GM21528 (cell line): ENCODE measurements at regions not wholly inside any gene's neighbourhood (a gene's known extent, or its start where the extent isn't known, plus 50 kb on each side); places are given as distances from the start of the nearest gene placed in this dataset.
"Not testable (repeated sequence)": the region's sequence is repeated elsewhere in the genome, so short reads cannot be mapped to it uniquely, and the experiment has no call there.

Experiments
- ATAC-seq: cut with Tn5 transposase; IDR thresholded peaks from one replicate; pipeline ENCODE4 v1.9.1; 2021; ENCODE audit warnings: mild to moderate bottlenecking, moderate library complexity; ENCODE audit not compliant: unreplicated experiment, low FRiP score

- ATAC-seq, result no peak
Measured at GRCh38 chr16:60720060-60720459, 1316.2 kb downstream of the CDH8 start.

- no peak for ATAC-seq
Measured at GRCh38 chr16:60717808-60718207, 1318.4 kb downstream of the CDH8 start.

- ATAC-seq, result no peak
Measured at GRCh38 chr16:60712144-60712543, 1324.1 kb downstream of the CDH8 start.

DNA sequence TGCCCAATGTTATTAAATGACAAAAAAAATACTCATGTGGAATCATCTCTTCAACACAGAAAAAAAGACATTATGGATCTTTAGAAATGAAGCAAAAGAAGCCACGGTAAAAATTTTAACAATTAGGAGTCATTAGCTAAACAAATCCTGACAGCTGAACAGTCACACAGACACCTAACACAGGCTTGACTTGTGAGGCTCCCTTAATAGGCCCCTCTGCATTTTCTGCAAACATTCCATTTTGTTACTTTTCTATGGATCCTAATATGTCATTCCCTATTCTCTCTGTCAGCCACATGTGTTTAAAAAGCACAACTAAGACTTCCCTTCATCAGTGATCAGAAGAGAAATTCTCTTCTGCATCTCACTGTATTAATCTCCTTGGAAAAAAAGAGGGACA, 1331.5 kb downstream of the CDH8 start:
- ATAC-seq, result no peak

DNA sequence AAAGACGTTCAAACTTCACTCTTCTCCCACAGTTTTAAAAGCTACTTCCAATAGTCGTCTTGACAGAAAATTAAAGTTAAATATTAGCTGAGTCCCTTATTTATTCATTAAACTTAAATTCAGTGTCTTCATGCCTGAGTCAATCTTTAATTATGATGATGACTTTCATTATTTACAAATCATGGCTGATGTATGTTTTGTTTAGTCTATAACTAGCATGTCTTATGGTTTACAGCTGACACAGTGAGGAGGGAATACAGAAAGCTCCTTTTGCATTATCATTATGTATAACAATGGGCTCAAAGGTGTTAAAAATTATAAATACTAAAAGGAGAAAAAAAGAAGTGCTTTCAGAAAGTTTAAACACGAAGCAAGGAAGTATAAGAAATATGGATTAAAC, 1333.1 kb downstream of the CDH8 start:
- ATAC-seq, result no peak

DNA sequence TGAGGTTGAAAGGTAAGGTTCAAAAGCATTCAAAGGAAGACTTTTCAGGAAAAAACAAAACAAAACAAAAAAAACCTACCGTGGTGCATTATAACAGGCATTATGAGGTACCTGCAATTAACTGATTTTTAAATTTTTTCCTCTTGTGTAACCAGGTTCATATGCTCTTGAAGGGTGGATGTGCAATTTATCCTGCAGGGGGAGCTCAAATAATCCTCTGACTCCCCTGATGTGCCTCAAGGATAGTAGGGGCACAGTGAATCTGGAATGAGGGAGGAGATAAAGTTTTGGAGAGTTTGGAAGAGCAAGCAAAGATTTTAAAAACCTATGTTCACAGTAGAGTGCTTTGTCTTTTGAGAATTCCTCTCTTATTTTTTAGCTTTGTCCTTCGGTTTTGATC, 1349.4 kb downstream of the CDH8 start:
- no peak for ATAC-seq

GRCh38 chr16:60684002-60684401, 1352.2 kb downstream of the CDH8 start:
- no peak for ATAC-seq

DNA sequence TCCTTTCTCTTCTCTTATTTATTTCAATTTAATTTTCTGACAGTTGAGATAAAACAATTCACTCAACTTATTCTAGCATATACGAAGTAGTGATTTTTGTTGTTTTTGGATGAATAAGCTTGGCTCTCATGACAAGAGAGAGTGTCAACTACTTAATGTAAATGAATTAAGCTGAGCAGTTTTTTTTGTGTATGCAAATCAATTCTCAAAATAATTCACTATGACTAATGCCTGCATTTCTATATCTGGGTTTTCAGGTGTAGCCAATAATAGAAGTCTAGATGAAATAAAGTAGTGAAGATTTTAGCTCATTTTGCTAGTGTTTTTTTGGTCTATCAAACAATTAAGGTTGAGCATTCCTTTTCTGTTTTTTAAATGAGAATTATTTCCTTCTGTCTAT, 1354.0 kb downstream of the CDH8 start:
- no peak for ATAC-seq

DNA sequence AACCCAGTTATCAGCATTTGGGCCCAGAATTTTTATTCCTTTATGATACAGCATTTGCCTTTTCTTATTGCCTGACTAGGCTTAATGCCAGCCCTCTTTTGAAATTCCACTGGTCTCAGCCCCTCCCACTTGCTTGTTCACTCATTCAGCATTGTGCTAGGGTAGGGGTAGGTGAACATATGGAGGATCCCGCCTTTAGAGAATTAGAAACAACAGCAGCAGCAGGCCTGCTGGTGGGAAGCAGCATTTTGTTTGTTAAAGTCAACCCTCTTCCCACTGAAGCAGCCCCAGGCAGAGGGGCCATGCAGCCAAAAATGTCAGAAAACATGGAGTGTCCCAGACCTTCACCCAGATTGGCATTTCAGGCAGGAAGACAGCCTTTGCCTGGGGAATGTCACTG, 1355.2 kb downstream of the CDH8 start:
- ATAC-seq, result no peak

DNA sequence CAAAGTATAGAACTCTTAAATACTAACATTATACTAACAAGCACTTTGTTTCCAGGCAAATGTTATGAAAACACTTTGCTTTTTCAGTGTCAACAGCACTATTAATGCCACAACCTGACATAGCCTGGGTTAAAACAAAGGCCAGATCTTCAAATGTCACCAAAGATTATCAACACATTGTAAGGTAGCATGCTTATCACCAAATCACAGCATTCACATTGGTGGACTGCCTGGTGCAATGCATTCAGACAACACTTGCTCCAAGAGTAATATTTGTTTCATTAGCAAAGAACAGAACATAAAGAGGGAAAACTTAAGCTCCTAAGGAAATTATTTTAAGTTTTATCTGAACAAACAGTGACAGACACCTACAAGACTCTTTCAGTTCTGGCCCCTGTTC, 1361.2 kb downstream of the CDH8 start:
- ATAC-seq, result no peak

- no peak for ATAC-seq
Measured at GRCh38 chr16:60674241-60674640, 1362.0 kb downstream of the CDH8 start.

GRCh38 chr16:60655514-60656153, 1380.6 kb downstream of the CDH8 start:
- no peak for ATAC-seq

- no peak for ATAC-seq
Measured at GRCh38 chr16:60651346-60651745, 1384.9 kb downstream of the CDH8 start.

GRCh38 chr16:60648290-60648689, 1387.9 kb downstream of the CDH8 start:
- no peak for ATAC-seq

GRCh38 chr16:60647388-60647787, 1388.8 kb downstream of the CDH8 start:
- not testable (repeated sequence) for ATAC-seq

DNA sequence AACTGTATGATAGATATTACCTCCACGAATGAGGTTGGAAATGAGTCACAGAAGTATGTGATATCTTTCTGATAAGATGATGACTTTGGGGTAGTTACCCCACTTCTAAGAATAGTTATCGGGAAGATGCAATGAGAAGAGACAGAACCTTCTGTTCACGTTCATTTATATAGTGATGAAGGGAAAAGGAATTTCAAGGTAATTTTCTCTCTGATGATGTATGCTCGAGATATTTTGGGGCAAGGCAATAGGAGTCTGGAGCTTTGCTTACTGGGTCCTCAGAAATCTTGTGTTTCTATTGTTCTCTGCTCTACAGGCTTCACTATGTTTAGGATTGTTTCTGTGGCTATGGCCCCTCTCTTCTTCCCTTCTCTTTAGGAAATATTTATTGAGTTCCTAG, 1389.6 kb downstream of the CDH8 start:
- ATAC-seq, result no peak

DNA sequence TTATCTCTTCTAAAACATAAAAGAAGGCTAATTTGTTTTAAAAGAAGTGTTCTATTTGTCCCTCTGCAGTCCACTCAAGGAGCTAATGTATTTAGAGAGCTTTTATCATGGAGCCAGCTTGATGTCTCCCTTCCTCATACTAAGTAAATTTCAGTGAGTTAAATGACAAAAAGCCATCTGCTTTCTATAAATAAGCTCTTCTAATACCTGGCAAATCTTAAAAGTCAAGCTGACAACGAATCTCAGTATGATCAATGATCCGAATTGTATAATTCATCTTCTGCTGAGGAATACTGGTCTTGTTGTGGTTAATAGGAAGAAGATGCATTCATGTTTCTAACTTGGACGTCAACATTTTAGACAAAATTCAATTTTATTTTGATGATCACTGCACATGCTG, 1390.7 kb downstream of the CDH8 start:
- ATAC-seq, result no peak

DNA sequence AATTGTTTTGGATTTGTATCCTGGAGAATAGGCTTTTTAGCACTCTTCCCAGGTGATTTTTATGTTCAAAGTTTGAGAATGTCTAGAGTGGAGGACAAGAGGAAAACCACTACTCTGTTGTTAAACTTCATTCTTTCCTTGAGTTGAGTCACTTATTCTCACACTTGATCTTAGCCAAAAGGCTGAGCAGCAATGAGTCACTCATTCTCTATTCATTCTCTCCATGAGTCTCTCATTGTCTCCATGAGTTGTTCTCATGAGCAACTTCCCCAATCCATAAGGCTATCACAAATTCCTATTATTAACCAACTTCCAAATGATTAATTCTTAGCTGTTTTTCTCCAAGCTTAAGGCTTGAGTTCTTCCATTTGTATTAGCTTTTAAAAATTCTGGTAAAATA, 1393.3 kb downstream of the CDH8 start:
- no peak for ATAC-seq

DNA sequence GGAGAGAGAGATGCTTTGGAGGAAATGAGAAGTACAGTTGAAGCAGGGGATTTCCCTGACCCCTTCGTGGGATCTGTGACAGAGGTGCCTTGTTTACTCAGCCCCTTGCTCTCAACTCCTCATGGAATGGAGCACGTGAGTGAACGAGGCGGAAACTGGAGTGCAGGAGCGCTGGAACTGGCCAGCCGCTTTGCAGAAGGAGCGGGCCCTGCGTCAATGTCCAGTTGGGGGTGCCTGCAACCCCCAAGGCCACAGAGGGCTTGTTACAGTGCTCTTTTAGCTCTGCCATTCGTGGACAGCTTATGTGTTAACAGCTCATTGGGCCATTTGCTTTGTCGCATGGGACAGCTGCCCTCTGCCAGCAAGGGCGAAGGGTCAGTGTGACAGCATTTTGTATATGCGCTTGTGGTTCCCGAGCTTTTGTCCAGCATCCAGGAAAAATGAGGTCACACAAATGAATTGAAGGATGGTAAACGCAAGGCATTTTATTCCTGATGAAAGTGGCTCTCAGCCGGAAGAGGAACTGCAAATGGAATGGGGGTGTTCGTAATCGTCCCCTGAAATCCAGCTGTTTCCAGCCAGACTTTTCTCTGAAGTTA, 1395.1 kb downstream of the CDH8 start:
- ATAC-seq, result no peak

DNA sequence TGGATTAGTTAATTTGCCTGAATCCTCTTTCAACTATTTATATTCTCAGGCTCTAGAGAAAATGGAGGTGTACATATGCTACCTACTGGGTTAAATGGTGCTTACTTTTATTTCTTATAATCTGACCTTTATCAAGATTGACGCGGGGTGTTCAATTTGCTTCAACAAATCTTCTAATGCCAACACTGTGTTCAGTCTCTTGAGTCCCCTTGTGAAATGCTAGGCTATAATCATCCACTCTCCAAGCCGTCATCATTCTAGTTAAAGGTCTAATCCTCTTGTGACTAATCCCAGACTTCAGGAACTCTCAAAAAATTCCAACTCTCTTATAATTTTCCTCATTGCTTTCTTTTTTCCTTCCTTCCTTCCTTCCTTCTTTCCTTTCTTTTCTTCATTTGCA, 1396.2 kb downstream of the CDH8 start:
- no peak for ATAC-seq

DNA sequence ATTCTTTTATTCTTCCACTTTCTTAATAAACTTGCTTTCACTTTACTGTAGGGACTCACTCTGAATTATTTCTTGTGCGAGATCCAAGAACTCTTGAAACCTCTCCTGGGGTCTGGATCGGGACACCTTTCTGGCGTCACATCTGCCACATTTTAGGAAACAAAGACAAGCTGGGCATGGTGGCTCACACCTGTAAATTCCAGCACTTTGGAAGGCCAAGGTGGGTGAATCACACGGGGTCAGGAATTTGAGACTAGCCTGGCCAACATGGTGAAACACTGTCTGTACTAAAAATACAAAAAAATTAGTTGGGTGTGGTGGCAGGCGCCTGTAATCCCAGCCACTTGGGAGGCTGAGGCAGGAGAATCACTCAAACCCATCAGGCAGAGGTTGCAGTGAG, 1399.6 kb downstream of the CDH8 start:
- not testable (repeated sequence) for ATAC-seq

- ATAC-seq, result no peak
Measured at GRCh38 chr16:60636117-60636516, 1400.1 kb downstream of the CDH8 start.

DNA sequence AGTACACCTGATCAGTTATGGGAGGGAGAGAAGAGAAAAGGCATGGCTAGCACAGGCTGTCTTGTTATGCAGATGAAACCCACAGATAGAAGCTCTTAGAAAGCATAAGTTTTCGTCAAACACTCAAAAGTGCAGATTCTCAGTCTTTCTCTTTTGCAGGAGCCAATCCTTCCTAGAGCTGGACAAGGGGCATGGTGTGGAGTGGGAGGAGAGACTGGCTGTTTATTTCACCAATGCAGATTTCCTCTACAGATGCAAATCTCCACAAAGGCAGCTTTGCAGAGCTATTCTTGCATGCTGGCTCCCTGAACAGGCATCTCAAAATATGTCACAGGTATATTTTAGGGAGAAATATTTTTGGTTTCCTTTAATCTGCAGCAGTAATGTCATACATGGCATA, 1400.7 kb downstream of the CDH8 start:
- ATAC-seq, result no peak
